ENCODE measurements at regions not wholly inside any gene's neighbourhood (a gene's known extent, or its start where the extent isn't known, plus 50 kb on each side); places are given as distances from the start of the nearest gene placed in this dataset.

- TF ChIP-seq CTCF (IDR thresholded peaks at IDR 0.05) (no peak), ZFX (IDR thresholded peaks at IDR 0.05; ENCODE audit: borderline replicate concordance) (no peak)
Measured at GRCh38 chr9:2497666-2498400, 123.8 kb upstream of the VLDLR start.

All from 22Rv1 (cell line).